ENCODE measurements at regions not wholly inside any gene's neighbourhood (a gene's known extent, or its start where the extent isn't known, plus 50 kb on each side); places are given as distances from the start of the nearest gene placed in this dataset.

DNA sequence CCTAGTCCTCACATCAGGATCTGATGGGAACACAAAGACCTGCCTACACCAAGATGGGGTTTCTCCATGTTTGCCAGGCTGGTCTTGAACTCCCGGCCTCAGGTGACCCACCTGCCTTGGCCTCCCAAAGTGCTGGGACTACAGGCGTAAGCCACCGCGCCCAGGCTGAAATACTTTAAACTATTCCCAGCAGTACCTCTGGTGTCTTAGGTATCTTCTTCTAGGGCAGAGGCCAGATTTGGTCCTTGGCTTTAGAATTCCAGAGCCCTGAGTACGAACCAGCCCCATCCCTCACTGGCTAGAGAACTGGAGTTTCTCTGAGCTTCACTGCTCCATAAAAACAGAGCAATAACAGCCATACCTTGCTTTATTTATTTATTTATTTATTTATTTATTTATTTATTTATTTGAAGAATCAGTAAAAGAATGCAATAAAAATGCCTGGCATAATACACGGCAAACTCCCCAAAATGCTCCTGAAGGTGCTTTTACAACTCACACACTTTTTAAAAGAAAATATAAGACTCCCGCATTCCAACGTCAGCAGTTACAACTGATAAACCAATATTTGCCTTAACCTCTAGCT is 312.1 kb downstream of the TFAP2C start:
- in situ Hi-C loops (cut with HindIII; ENCODE audit: low pct_unique_long_range_greater_than_20kb, low sequenced_read_pairs), result no loop called here
- TF ChIP-seq JUND (IDR thresholded peaks at IDR 0.05; ENCODE audit: low read depth), result no peak
- DNase-seq (ENCODE audit: low read depth in 1 of 2, low spot score in 1 of 2), result peak in 1 of 2 experiments; percentile 23

DNA sequence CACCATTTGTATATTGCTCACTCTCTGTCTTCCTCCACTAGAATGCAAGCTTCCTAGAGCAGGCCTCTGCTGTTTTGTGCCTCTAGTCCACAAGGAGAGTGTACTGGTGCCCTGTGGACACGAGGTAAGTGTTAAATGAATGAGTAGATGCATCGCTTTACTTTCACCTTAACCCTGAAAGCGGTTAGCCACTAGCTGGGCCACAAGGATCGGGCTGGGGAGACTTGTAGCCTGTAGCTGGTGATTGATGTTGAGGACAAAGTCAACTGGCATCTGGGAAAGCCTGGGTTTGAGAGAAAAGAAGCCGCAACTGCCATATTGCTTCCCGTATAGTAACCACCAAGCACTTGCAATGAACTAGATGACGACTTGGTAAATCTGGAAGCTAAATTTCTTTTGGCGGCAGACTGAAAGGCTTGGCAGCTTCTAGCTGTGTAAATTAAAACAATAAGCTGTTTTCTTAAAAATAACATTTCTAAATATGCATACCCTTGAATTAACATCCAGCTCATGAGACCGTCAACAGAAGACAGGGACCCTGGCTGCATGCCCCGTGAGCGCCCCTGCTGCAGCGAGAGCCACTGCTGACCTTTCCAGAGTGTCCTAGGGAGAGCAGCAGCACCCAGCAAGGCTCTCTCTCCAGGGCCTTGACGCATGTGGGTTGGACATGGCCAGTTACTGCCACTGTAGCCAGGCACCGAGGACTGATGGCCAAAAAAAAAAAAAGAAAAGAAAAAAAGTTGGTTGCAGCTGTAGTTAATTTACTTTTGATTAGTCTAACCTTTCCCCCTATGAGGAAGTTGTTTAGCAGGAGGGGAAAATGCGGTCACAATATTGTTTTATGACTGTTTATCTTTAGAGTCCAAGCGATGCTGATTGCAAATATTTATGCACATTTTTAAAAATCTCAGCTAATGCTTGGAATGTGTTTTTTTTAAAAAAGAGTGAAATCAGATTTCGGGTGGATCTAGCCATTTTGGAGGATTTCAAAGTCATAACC is 315.1 kb downstream of the TFAP2C start:
- in situ Hi-C loops (cut with HindIII; ENCODE audit: low pct_unique_long_range_greater_than_20kb, low sequenced_read_pairs), result no loop called here
- TF ChIP-seq JUND (IDR thresholded peaks at IDR 0.05; ENCODE audit: low read depth), result no peak
- DNase-seq (ENCODE audit: low read depth in 1 of 2, low spot score in 1 of 2), result no peak

DNA sequence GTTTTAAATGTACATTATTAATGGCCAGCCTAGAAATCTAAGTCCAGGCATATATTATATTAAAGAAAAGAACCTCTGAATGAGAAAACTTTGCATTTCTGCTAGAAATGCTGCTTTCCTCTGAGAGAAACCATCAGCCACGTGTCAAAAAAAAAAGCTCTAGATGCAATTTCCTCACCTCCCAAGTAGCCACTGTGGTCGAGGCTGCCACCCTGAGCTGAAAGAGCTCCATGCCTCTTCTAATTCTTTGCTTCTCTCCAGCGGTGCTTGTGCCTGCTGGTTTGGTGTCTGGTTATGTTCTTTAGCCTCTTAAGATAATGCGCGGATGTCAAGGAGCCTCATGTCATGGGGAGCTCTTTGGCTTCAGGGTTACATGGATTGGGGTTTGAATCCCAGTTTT is 316.0 kb downstream of the TFAP2C start:
- DNase-seq (ENCODE audit: low read depth in 1 of 2, low spot score in 1 of 2), result peak; percentile 69 to 77
- in situ Hi-C loops (cut with HindIII; ENCODE audit: low pct_unique_long_range_greater_than_20kb, low sequenced_read_pairs), result no loop called here
- no peak for TF ChIP-seq JUND (IDR thresholded peaks at IDR 0.05; ENCODE audit: low read depth)

DNA sequence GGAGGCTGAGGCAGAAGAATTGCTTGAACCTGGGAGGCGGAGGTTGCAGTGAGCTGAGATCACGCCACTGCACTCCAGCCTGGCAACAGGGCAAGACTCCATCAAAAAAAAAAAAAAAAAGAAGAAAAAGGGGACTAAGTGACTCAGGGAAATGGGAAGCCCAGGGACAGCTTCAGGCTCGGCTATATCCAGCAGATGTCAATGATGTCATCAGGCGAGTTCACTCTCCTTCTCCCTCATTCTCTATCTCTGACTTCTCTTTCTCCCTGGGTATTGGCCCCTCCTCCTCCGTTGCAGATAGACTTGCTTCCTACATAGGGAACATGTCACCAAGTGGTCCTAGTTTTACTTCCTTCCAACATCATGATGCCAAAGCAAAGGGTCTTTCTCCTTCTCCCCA is 316.8 kb downstream of the TFAP2C start:
- in situ Hi-C loops (cut with HindIII; ENCODE audit: low pct_unique_long_range_greater_than_20kb, low sequenced_read_pairs), result no loop called here
- no peak for DNase-seq (ENCODE audit: low read depth in 1 of 2, low spot score in 1 of 2)
- TF ChIP-seq JUND (IDR thresholded peaks at IDR 0.05; ENCODE audit: low read depth), result no peak

DNA sequence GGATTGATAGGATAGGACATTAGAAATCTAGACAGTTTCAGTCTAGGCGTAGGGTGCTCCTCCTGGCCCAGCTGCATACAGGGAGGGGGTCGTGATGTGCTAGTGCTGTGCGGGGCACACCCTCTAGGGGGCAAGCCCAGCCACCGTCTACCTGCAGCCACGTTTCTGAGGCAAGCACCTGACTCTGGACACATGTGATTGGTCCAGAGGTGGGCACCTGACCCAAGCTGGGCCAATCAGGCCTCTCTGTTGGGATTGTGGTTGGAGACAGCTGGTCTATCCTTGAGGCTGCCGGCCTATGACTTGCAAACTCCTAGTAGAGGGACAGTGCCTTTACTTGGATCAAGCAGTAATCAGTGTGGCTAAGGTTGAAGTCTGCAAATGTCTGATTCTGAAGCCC is 317.1 kb downstream of the BMP7 start:
- no peak for TF ChIP-seq JUND (IDR thresholded peaks at IDR 0.05; ENCODE audit: low read depth)
- peak in 1 of 2 experiments; percentile 38 for DNase-seq (ENCODE audit: low read depth in 1 of 2, low spot score in 1 of 2)
- in situ Hi-C loops (cut with HindIII; ENCODE audit: low pct_unique_long_range_greater_than_20kb, low sequenced_read_pairs), result no loop called here

DNA sequence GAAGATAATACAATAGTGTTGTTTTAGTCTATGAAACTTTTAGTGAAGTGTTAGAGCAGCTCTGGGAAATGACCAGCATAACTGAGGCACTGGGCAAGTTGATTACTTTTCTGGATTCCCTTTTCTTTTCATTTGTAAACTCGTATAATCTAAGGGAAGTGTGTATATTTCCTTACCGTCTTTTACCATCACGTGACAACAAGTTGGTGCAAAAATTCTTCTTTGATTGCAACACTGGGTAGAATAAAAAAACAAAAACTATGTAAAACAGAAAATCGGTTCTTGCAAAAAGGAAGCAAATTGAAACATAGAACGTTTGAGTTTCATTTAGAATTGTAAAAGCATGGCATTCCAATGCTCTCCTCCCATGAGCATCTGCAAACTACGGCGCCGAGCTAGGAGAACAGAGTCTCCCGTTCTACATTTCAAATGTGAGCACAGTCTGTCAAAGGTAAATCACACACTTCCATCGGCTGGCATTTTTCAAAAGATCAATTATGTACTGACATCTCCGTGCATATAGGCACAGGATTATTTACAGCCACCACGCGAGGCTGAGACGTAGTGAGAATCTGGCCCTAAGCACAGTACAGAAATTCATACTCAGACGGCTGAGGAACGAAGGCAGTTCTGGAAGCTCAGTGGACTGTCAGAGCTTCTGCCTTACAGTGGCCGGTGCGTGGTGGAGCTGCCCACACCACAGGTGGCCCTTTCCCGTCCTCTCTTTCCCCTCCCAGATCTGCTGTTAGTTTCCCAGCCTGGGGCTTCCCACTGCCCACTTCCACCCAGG is 314.0 kb downstream of the BMP7 start:
- in situ Hi-C loops (cut with HindIII; ENCODE audit: low pct_unique_long_range_greater_than_20kb, low sequenced_read_pairs), result no loop called here
- no peak for TF ChIP-seq JUND (IDR thresholded peaks at IDR 0.05; ENCODE audit: low read depth)
- no peak for DNase-seq (ENCODE audit: low read depth in 1 of 2, low spot score in 1 of 2)

DNA sequence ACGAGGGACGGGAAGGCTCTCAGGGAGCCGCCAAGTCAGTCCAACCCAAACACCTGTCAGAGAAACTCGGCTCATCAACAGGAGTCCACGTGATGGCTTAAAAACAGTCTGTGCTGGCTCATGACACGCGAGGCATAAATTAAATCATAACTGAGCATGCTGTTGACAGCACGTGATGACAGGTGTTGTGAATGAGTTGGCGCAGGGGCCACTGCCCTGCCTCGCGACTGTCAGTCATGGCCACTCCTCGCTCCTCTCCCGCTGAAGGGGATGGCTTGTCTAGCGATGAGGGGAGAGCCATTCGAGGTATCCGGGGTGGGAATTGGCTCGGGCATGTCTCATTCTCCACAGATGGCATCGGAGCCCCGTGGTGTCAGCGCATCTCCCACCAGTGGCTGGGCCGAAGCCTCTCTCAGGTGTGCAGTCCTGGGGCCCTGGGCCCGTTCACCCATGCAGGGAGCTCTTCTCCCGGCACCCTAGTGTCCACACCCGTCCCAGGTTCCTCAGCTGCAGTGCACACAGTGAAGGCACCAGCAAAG is 313.3 kb downstream of the BMP7 start:
- no peak for DNase-seq (ENCODE audit: low read depth in 1 of 2, low spot score in 1 of 2)
- TF ChIP-seq JUND (IDR thresholded peaks at IDR 0.05; ENCODE audit: low read depth), result no peak
- in situ Hi-C loops (cut with HindIII; ENCODE audit: low pct_unique_long_range_greater_than_20kb, low sequenced_read_pairs), result no loop called here

DNA sequence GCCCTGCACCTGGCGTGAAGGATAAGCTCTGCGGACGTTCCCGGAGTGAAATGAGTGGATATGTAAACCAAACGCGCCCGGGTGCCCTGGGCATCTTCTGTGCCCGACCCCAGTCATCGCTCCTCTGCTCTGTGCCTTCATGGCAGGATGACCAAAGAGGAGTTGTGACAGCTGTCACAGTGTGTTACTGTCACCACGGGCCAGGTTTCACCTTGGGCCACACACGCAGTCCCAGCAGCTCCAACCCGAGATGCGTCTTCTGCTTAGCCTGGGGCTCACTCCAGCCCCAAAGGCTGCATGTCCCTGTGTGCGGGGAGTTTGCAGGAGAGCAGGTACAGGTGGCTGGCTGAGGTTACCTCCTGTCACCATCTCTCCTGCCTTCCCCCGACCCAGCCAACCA is 311.6 kb downstream of the BMP7 start:
- no peak for DNase-seq (ENCODE audit: low read depth in 1 of 2, low spot score in 1 of 2)
- TF ChIP-seq JUND (IDR thresholded peaks at IDR 0.05; ENCODE audit: low read depth), result no peak
- in situ Hi-C loops (cut with HindIII; ENCODE audit: low pct_unique_long_range_greater_than_20kb, low sequenced_read_pairs), result no loop called here

DNA sequence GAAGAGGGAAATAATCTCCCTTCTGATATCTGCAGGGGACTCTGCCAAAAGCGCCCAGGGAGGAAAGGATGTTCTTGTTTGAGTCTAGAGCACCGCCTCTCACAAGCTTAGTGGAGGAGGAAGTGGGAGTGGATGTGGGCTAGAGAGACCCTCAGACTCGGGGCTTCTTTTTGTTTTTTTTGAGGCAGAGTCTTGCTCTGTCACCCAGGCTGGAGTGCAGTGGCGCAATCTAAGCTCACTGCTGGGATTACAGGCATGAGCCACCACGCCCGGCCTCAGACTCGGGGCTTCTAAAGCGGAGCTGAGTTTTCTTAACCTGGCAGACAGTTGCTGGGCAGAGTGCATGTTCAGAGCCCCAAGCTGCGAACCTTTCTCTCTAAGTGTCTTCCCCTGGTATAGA is 310.8 kb downstream of the BMP7 start:
- in situ Hi-C loops (cut with HindIII; ENCODE audit: low pct_unique_long_range_greater_than_20kb, low sequenced_read_pairs), result no loop called here
- DNase-seq (ENCODE audit: low read depth in 1 of 2, low spot score in 1 of 2), result no peak
- TF ChIP-seq JUND (IDR thresholded peaks at IDR 0.05; ENCODE audit: low read depth), result no peak

DNA sequence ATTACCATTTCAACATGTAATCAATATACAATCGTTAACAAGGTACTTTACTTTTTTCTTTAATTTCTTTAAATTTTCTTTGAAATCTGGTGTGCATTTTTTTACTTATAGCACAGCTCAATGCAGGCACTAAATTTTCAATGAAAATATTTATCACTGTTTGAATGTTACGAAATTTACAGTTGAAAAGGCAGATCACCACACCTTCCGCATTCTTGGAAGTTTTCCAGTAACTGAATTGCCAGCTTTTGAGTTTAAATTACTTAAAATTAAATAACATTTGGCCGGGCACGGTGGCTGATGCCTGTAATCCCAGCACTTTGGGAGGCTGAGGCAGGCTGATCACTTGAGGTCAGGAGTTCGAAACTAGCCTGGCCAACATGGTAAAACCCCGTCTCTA is 309.9 kb downstream of the BMP7 start:
- DNase-seq (ENCODE audit: low read depth in 1 of 2, low spot score in 1 of 2), result no peak
- no peak for TF ChIP-seq JUND (IDR thresholded peaks at IDR 0.05; ENCODE audit: low read depth)
- in situ Hi-C loops (cut with HindIII; ENCODE audit: low pct_unique_long_range_greater_than_20kb, low sequenced_read_pairs), result no loop called here

DNA sequence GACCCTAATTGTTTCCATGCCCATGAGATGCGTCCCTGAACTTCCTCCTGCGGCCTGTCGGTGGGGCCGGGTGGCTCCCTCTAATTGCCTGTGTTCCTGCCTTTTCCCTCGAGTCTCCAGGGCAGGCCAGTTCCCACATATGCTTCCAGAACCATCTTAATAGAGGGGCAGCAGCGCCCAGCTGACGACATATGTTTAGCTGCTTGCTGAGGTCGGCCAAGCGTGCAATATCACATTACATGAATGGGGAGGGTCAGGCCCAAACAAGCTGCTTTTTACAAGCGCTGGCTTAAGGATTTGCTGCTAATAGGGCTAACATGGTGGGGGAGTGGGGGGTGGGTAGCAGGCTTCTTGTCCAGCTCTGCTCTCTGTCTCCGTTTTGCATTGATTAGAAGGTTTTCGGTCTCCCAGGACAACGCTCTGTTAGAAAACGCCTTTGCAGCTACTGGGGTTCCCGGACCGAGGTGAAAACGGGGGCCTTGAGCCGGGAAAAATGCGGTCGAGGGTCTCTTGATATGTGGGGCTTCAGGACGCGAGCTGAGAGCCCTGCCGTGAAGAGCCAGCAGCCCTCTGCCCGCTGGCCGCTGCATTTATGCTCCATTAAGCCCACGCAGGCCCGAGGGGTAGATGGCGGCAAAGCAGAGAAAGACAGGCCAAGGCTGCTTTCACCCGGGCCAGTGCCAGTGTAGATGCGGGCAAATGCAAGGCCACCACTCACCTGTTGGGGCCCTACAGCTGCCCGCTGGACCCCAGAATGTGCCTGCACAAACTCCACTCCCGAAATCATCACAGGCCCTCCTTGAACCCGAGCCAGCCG is 308.5 kb downstream of the BMP7 start:
- no peak for TF ChIP-seq JUND (IDR thresholded peaks at IDR 0.05; ENCODE audit: low read depth)
- no peak for DNase-seq (ENCODE audit: low read depth in 1 of 2, low spot score in 1 of 2)
- in situ Hi-C loops (cut with HindIII; ENCODE audit: low pct_unique_long_range_greater_than_20kb, low sequenced_read_pairs), result no loop called here

DNA sequence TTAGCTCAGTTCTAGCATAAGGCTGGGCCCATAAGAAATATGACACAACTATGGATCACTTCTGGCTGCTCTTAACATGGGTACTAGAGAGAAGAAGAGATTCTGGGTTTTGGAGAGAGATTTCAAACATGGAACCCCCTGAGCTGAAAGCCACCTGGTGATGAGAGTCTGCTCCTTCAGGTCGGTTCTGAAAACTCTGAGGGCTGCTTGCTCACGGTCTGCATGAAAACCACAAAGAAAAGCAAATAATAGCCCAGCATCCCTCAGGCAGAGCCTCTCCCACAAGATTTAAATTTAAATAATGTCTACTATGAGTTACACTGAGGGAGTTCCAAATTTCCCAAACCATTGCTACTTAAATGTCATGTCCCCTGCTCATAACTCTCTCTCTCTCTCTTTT is 301.5 kb downstream of the BMP7 start:
- no peak for TF ChIP-seq JUND (IDR thresholded peaks at IDR 0.05; ENCODE audit: low read depth)
- in situ Hi-C loops (cut with HindIII; ENCODE audit: low pct_unique_long_range_greater_than_20kb, low sequenced_read_pairs), result no loop called here
- DNase-seq (ENCODE audit: low read depth in 1 of 2, low spot score in 1 of 2), result peak in 1 of 2 experiments; percentile 55
